GM10248 (cell line): ENCODE measurements at regions not wholly inside any gene's neighbourhood (a gene's known extent, or its start where the extent isn't known, plus 50 kb on each side); places are given as distances from the start of the nearest gene placed in this dataset.

Source experiments
- CTCF ChIA-PET: fragments of 300-600 bp; sonication (Branson Sonifier 250); formaldehyde crosslinking; extraction: SDS; loops from one replicate; lab custom pipeline; 2021; ENCODE audit warnings: antibody characterized with exemption; lab: Yijun Ruan, JAX
- POLR2A ChIA-PET: fragments of 350-650 bp; sonication (Branson Sonifier 250); formaldehyde crosslinking; extraction: SDS; loops from one replicate; lab custom pipeline; 2020; ENCODE audit warnings: antibody characterized with exemption; lab: Yijun Ruan, JAX
- DNase-seq: peaks from one replicate; pipeline ENCODE4 v3.0.0; 2012; ENCODE audit errors: extremely low spot score
- TF ChIP-seq, protein P1 (sequence below): IDR thresholded peaks from 2 replicates; pipeline ENCODE4 v1.5.1; 2012; ENCODE audit warnings: mild to moderate bottlenecking, low read depth; ENCODE audit errors: extremely low read depth, missing control alignments, control extremely low read depth

GRCh38 chr5:54361691-54362411 is 51.5 kb upstream of the ARL15 start:
- ChIA-PET POLR2A (no interaction called here), CTCF (no interaction called here)
- no peak for DNase-seq
- TF ChIP-seq, protein P1, sequence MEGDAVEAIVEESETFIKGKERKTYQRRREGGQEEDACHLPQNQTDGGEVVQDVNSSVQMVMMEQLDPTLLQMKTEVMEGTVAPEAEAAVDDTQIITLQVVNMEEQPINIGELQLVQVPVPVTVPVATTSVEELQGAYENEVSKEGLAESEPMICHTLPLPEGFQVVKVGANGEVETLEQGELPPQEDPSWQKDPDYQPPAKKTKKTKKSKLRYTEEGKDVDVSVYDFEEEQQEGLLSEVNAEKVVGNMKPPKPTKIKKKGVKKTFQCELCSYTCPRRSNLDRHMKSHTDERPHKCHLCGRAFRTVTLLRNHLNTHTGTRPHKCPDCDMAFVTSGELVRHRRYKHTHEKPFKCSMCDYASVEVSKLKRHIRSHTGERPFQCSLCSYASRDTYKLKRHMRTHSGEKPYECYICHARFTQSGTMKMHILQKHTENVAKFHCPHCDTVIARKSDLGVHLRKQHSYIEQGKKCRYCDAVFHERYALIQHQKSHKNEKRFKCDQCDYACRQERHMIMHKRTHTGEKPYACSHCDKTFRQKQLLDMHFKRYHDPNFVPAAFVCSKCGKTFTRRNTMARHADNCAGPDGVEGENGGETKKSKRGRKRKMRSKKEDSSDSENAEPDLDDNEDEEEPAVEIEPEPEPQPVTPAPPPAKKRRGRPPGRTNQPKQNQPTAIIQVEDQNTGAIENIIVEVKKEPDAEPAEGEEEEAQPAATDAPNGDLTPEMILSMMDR: no peak

- CTCF ChIA-PET: interaction anchor here (1.1 kb wide), 1 partner anchor 22 kb away, joined by 3 read pairs; no protein-coding TSS in a partner anchor
- POLR2A ChIA-PET: no interaction called here
- TF ChIP-seq, protein P1: no peak
- no peak for DNase-seq
Observed at GRCh38 chr5:54360925-54361662, 50.7 kb upstream of the ARL15 start.
